ENCODE measurements at regions not wholly inside any gene's neighbourhood (a gene's known extent, or its start where the extent isn't known, plus 50 kb on each side); places are given as distances from the start of the nearest gene placed in this dataset.
A peak's percentile ranks its signal among the peaks of the same experiment; 100 is the strongest.

- DNase-seq (ENCODE audit: low read depth) = no peak
Measured at GRCh38 chr16:35398180-35398579, 1938.8 kb downstream of the TP53TG3F start.

- DNase-seq (ENCODE audit: low read depth) = no peak
Measured at GRCh38 chr16:35399133-35399532, 1939.7 kb downstream of the TP53TG3F start.

- no peak for DNase-seq (ENCODE audit: low read depth)
Measured at GRCh38 chr16:35404273-35404672, 1944.9 kb downstream of the TP53TG3F start.

DNA sequence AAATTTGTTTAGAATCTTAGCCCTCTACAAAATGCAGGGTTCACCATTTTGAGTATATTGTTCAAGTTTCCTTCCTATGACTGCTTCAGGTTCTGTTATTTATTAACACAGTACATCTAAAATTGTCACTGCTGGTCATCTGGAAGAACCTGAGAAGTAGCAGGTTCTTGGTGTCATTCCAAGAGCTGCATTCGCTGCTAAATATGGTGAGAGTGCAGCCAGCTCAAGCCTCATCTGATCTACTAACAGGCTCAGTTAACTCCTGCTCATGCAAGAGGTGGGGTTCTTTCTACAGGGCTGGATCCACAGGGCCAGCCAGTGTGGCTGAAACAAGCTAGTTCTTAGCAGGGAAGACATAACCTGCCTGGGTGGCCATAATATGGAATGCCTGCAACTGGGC lies 1946.1 kb downstream of the TP53TG3F start:
- no peak for DNase-seq (ENCODE audit: low read depth)

DNA sequence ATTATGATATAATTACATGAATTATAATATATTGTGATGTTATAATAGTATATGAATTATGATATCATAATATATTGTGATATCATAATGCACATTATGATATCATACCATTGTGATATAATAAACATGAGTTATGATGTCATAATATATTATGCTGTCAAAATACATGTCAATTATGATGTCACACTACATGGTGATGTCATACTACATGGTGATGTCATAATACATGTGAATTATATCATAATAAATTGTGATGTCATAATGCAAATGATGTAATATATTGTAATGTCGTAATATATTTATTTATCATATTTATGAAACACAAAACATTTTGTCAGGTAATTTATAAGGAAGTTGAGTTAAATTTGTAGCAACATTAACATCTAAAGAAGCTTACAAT lies 1950.1 kb downstream of the TP53TG3F start:
- DNase-seq (ENCODE audit: low read depth) = no peak

- DNase-seq (ENCODE audit: low read depth) = no peak
Measured at GRCh38 chr16:35410438-35410837, 1951.0 kb downstream of the TP53TG3F start.

- no peak for DNase-seq (ENCODE audit: low read depth)
Measured at GRCh38 chr16:35411156-35411555, 1951.7 kb downstream of the TP53TG3F start.

DNA sequence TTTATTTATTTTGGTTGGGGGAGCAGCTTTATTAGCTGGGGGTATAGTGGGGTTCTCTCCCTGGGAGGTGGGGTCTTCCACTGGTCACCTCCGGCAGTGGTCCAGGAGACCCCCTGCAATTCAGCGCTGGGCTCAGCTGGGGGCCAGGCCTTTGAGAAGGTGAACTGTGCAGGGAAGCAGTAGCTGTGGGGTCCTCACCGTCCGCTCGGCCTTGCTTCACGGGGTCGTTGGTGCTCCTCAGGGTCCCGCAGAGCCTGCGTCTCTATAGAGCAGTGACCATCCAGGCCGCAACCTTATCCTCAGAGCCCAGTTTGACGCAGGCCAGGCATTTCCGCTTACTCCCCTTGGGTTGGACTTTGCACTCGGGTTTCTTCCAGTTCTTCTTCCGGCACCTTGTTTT lies 1954.7 kb downstream of the TP53TG3F start:
- DNase-seq (ENCODE audit: low read depth) = no peak

- DNase-seq (ENCODE audit: low read depth) = no peak
Measured at GRCh38 chr16:35414563-35414962, 1955.2 kb downstream of the TP53TG3F start.

- DNase-seq (ENCODE audit: low read depth) = no peak
Measured at GRCh38 chr16:35425270-35425669, 1965.9 kb downstream of the TP53TG3F start.

DNA sequence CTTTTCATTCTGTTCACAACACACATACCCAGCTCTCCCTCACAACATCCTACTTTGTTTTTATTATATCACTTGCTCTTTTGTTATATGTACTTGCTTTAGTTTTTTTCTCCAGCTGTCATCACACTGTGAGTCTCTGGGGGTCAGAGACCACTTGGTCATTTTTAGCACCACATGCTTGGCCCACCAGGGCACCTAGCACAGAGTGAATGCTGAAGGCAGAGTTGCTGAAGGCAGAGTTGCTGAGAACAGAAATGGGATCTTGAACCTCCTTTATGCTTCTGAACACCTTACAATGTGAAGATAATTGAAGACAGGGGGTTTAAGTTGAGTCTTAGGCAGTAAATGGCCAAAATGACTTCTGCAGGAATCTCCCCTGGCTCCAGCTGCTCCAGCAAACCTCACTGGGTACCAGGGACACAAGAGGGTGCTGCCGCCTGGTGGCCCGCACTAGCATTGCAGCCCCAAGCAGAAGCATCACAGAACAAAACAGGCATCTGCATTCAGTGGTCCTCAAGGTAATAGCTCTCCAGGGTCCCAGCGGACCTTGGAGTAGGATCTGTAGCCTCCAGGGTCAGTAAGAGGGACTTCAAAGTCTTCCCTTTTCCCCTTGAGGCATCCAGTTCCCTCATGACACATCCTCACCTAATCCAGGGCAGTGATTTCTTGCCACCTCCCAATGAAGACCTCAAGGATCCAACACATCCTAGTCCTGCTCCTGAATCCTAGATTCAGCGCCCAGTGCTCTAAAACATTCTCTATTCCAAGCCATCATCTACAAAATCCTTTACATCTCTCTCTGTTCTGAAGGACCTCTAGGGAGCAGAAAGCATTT lies 1972.6 kb downstream of the TP53TG3F start:
- DNase-seq (ENCODE audit: low read depth) = peak; percentile 2

DNA sequence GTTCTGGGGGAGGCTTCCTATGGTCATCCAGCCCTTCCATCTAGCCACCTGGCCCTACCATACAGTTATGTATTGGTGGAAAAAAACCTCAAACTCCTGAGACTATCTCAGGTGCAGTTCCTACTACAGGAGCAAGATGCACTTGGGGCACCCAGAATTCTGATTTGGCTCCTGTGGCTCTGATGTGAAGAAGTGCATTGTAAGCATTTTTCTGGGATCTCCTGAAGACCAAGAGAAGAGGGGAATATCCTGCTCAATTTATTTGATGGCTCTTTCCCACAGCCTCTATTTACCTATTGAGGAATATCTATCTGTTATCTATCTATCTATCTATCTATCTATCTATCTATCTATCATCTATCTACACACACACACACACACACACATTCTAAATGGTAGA lies 1981.5 kb downstream of the TP53TG3F start:
- DNase-seq (ENCODE audit: low read depth) = no peak

GRCh38 chr16:35447010-35447558 lies 1987.7 kb downstream of the TP53TG3F start:
- DNase-seq (ENCODE audit: low read depth) = no peak

GRCh38 chr16:35449663-35450062 lies 1990.3 kb downstream of the TP53TG3F start:
- no peak for DNase-seq (ENCODE audit: low read depth)

- no peak for DNase-seq (ENCODE audit: low read depth)
Measured at GRCh38 chr16:35450648-35451047, 1991.2 kb downstream of the TP53TG3F start.

GRCh38 chr16:35452471-35452870 lies 1993.1 kb downstream of the TP53TG3F start:
- DNase-seq (ENCODE audit: low read depth) = no peak

DNA sequence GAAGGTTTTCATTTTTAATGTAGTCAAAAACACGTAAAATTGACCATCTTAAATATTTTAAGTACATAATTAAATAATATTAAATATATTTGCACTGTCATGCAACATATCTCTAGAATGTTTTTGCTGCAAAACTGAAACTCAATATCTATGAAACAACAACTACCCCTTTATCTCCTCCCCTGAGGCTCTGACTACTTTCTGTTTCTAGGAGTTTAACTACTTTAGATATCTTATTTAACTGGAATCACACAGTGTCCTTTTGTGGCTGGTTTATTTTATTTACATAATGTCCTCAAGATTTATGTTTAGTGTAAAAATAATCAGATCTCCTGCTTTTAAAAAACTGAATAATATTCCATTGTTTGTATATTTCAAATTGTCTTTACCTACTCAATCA lies 2003.9 kb downstream of the TP53TG3F start:
- DNase-seq (ENCODE audit: low read depth) = no peak

DNA sequence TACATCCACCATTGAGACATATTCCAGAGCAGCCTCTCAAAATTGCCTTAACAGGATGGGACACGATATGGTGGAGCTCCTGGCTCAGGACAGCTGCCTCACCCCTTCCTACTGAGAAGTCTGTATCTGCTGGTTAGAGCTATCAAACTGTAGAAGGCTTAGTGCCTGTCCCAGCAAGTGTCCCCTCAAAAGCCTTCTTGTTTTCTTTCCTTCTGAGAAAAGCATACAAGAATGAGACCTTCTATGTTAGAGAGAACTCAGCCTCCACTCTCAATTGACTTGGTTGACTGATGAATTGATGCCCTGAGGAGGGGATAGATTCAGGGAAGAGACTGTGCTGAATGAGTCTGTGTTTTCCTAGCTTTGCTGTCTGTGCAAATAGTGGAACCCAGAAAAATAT lies 2020.9 kb downstream of the TP53TG3F start:
- DNase-seq (ENCODE audit: low read depth) = no peak

- no peak for DNase-seq (ENCODE audit: low read depth)
Measured at GRCh38 chr16:35480988-35481387, 2021.6 kb downstream of the TP53TG3F start.

DNA sequence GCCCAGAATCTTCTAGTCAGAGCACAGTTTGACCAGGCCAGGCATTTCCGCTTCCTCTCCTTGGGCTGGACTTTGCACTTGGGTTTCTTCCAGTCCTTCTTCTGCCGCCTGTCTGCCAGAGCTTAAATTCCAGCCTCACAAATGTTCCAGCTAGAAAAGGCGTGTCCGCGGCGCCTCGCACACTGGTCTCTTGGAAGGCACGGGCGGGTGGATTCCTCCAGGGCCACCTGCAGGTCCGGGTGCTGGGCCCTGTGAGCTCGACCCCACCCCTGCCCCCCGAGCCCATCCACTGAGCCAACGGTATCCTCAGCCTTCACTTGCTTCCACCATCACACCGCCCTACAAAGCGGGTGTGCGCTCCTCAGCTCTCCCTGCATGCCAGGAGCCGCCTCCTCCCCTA lies 2026.5 kb downstream of the TP53TG3F start:
- DNase-seq (ENCODE audit: low read depth) = no peak

DNA sequence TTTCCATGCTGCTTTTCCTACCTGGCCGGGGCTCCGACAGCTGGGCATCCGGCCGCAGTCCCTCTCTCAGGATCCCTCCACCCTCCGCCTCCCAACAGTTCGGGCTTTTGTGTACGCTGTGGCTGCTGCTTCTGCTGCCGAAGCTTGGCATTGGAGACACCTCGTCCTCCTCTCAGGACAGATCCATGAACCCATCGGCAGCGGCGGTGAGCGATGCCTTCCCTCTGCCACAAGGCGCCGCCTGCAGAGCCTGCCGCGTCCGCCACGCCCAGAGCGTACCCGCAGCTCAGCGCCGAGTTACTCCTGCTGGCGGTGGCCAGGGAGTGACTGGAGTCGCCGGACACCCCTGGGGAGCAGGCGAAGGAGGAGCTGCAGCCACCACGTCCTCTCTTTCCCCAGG lies 2032.8 kb downstream of the TP53TG3F start:
- DNase-seq (ENCODE audit: low read depth) = no peak

DNA sequence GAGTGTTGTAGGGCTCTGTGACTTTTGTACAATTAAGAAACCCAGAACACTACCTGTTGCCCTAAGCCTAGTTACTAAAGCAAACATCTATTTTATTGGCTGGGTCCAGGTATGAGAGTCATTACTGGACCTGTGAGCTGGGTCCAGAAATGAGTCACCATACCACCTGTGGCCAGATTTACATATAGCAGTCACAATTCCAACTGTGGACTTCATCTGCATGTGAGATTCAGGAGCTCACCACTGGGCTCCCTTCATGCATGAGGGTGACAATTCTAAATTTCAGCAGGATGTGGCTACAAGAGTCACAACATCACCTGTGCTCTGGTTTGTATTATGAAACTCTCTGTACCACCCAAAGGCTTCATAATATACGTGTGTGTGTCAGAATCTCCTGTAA lies 2038.0 kb downstream of the TP53TG3F start:
- DNase-seq (ENCODE audit: low read depth) = no peak

- DNase-seq (ENCODE audit: low read depth) = no peak
Measured at GRCh38 chr16:35506018-35506897, 2046.8 kb downstream of the TP53TG3F start.
